ENCODE measurements at regions not wholly inside any gene's neighbourhood (a gene's known extent, or its start where the extent isn't known, plus 50 kb on each side); places are given as distances from the start of the nearest gene placed in this dataset.

DNA sequence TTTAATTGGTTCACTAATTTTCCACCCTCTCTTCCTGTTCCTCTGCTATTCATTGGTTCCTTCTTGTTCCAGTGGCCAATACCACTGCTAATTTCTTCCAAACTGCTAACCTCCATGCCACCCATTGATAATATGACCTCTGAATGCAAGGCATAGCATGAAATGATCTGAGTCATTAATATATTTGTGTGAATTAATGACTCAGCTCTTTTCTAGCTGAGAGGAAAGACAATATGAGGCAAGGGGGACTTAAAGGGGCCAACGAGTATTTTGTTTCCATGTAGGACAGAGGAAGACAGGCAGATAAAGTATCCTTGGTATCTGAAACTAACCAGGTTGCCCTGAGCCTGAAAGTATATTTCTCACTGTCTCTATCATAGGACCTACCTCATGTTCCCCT, 154.3 kb upstream of the BRINP1 start:
- in situ Hi-C loops (cut with HindIII; ENCODE audit: low sequenced_read_pairs): no loop called here
- DNase-seq (ENCODE audit: low spot score): no peak

DNA sequence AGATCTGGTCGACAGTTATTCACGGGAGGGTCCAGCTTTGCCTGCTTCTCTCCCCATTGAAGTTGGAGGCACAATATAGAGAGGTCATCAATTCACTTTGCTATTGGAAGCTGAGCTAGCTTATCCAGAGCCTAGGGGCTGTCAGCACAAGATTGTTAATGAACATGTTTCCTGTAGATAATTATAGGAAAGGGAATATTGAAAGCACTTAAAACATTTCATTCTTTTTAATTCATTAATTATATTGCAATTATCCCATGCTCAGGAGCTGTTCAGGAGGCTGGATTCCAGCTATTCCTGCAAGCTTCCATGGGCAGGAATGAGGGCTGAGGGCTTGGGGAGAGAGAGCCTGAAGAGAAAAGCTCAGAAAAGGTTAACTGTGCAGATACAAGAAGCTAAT, 153.1 kb upstream of the BRINP1 start:
- in situ Hi-C loops (cut with HindIII; ENCODE audit: low sequenced_read_pairs): no loop called here
- DNase-seq (ENCODE audit: low spot score): no peak

DNA sequence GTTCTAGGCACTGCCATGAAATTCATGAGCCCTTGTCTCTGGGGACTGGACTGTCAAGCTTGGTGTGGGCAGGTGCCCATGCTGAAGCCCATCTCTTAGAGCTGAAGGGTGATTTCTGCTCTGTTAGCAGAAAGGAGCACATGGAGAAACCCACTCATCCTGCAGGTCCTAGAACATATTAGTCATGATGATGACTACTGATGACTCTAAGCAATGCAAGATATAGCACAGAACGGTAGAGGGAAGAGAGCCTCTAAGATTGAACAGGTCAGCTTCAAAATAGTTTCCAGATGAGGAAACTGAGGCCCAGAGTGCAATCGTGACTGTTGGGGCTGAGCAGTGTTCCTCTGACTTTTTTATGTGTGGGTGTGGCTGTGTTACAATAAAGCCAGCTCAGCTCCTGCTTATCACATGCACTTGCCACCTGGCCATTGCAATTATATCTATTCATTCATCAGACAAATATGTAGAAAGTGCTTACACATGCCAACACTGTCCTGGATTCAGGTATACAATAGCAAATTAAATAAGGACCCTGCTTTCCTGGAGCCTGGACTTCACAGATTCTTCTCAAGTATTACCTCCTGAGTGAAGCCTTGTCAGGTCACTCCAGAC, 140.2 kb upstream of the BRINP1 start:
- no peak for DNase-seq (ENCODE audit: low spot score)
- in situ Hi-C loops (cut with HindIII; ENCODE audit: low sequenced_read_pairs): no loop called here

DNA sequence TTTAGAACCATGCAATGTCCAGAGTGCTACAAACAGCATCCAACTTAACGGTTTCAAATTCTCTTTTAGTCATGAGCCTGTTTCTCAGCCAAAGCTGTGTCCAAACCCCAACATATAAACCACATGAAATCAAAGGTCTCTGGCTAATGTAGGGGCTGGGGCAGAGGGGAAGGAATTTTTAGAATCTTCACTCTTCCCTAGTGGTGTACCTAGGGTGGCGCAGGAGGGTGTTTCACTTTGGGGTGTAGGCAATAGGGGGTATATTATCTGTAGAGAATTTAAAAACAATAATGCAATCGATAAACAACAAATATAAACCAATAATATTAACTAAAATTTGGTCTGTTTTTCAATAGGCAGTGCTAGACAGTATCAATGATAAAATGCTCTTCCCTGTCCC, 132.1 kb upstream of the BRINP1 start:
- no peak for DNase-seq (ENCODE audit: low spot score)
- in situ Hi-C loops (cut with HindIII; ENCODE audit: low sequenced_read_pairs): no loop called here

DNA sequence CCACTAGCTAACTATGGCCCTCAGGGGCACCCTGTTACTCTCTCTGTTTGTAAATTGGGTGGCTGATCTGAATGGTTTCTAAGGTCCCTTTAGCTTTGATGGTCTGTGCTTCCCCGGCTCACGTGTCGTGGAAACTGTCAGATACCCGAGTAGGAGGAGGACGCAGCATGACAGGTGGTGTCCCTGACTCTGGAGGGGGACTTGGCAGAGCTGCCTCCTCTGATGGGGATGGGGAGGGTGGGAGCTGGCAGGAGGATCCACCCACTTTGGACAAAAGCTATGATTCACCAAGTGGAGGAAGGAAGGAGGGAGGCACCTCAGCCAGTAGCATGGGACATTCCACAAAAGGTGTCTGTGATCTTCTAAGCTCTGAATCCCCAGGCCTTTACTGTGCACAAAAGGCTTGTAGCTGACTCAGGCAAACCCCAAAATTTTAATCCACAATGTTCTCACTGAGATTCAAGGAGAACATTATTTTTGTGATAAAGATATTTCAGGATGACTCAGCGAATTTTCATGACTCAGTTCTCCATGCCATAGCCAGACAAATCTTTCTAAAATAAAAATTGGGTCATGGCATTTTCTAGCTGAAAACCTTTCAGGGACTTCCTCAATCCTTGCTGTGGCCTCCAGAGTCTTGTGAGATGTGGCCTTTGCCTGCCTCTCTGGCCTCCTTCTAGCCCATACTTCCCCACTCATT, 131.0 kb upstream of the BRINP1 start:
- in situ Hi-C loops (cut with HindIII; ENCODE audit: low sequenced_read_pairs): no loop called here
- no peak for DNase-seq (ENCODE audit: low spot score)

DNA sequence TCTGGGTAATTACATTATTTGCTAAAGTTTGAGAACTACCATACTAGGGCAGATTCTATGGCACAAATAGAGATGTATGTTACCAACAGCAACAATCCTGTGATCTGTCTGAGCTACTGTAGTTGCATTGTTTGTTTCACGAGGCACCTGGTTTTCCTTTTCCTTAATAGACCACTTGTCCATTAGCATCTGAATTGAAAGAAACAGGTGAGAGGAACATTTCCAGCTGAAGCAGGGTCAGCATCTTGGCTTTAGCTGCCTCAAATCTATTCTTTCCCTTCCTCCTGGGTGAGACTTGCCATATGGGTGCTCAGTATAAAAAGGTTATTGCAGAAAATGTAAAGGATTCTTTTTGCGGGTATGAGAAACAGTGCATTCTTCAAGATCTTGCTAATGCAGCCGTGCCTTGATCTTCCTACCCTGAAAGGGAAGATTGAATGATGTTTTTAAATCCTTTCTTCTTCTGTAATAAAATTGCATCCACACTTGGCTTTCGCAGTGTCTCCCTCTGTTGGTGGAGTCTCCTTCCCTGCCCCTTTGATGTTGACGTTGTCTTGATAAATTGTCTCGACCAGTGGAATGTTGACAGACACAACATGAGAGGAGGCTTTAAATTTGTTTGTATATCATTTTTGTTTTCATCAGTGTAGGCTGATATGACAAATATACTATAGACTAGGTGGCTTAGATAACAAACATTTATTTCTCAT, 118.0 kb upstream of the BRINP1 start:
- in situ Hi-C loops (cut with HindIII; ENCODE audit: low sequenced_read_pairs): no loop called here
- no peak for DNase-seq (ENCODE audit: low spot score)

DNA sequence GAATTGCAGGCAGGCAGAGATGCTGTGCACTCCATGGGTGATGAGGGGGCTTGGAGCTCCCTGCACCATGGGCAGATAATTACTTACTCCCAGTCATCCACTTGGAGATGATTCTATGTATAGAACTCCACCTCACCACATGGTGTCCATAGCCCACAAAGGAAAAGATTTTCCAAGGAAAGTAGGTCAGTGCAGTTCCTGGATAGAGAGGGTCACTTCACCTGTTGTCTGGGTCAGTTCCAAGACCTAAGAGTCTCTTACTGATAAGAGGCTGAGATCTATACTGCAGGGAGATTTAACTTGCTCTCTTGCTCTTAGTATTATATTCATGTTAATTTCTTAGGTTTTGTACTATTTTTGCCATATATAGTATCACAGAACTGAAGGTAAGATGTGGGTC, 113.9 kb upstream of the BRINP1 start:
- in situ Hi-C loops (cut with HindIII; ENCODE audit: low sequenced_read_pairs): no loop called here
- DNase-seq (ENCODE audit: low spot score): peak; percentile 17

DNA sequence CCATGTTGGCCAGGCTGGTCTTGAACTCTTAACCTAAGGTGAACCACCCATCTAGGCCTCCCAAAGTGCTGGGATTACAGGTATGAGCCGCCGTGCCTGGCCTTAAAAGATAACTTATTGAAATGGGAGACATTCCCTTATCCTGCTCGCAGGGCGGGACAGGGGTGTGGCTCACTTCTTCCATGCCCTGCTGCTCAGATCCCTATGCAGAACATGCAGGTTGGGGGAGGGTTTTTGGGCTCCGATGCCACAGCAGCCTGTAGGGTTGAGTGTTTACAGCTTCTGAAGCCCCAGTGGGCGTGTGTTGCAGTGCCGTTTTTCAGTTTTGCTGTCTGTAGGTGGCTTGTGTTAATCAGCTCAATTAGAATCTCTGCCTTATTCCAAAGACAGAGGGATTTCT, 108.0 kb upstream of the BRINP1 start:
- DNase-seq (ENCODE audit: low spot score): no peak
- in situ Hi-C loops (cut with HindIII; ENCODE audit: low sequenced_read_pairs): no loop called here

DNA sequence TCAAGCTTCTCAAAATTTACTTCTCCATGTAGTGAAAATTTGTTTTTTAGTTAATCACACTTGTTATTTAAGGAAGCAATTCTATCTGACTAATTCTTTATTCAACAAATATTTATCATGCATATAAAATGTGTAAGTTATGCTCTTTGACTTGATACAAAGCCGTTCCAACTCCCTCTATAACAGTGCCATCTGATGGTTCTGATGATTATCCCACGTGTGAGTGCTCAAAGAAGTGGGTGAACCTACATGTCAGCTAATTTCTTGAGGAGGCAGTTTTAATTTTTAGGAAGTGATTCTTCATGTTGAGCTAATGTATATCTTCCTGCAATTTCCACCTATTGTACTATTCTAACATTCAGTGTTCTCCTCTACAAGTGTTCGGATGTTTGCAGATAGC, 88.8 kb upstream of the BRINP1 start:
- in situ Hi-C loops (cut with HindIII; ENCODE audit: low sequenced_read_pairs): no loop called here
- DNase-seq (ENCODE audit: low spot score): peak; percentile 9

DNA sequence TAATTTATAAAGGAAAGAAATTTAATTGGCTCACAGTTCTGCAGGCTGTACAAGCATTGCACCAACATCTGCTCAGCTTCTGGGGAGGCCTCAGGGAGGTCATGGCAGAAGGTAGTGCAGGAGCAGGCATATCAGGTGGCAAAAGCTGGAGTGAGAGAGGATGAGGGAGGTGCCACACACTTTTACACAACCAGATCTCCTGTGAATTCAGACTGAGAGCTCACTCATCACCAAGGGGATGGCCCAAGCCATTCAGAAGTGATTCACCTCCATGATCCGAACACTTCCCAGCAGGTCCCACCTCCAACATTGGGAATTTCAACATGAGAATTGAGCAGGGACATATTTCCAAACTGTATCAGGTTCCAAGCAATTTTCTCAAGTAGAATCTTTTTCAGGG, 84.7 kb upstream of the BRINP1 start:
- DNase-seq (ENCODE audit: low spot score): no peak
- in situ Hi-C loops (cut with HindIII; ENCODE audit: low sequenced_read_pairs): no loop called here

DNA sequence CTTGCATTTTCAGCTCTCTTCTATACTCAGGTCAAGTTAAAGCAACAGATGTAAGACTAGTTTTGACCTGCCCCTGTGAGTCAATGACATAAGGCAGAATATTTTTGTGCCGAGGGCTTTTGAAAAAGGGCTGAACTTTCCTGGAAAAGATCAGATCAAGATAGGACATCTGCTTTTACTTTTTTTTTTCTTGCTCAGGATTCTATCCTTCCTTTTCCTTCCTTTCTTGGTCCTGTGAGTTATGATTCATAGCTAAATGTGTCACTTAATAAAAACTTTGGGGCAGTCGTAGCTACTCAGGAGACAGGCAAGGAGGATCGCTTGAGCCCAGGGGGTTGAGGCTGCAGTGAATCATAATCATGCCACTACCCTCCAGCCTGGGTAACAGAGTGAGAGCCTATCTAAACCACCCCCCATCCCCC, 84.3 kb upstream of the BRINP1 start:
- in situ Hi-C loops (cut with HindIII; ENCODE audit: low sequenced_read_pairs): no loop called here
- no peak for DNase-seq (ENCODE audit: low spot score)

DNA sequence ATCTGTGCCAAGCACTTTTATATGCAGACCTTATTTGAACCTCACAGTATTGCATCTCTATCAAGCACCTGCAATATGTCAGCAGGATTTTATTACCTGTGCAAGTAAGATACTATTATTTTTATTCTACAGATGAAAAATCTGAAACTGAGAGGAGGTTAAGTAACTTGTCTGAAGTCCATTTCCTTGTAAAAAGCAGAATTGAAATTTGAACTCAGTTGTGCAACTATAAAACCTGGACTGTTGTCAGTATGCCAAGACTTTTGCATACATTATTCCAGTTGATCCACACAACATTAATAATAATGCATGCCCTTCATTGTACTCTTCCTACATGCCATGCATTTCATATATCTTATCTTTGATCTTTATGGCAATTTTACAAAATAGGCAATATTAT, 82.2 kb upstream of the BRINP1 start:
- in situ Hi-C loops (cut with HindIII; ENCODE audit: low sequenced_read_pairs): no loop called here
- DNase-seq (ENCODE audit: low spot score): no peak

DNA sequence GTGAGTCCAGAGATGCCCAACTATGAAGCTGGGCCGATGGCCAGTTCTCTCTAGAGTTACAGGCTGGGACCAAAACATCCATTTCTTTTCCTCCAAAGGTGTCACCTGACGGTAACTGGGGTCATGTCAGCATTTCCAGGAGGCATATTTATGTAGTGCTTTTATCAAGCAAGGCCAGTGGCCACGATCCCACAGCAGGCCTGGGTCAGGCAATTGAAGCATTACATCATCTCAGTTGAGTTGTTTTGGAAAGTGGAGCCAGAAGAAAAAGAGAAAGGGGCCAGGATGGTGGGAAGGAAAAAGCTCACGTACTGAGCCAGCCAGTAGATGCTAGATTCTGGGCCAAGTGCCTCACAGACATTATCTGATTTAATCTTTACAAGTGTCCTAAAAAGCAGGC, 73.9 kb upstream of the BRINP1 start:
- DNase-seq (ENCODE audit: low spot score): no peak
- in situ Hi-C loops (cut with HindIII; ENCODE audit: low sequenced_read_pairs): no loop called here

DNA sequence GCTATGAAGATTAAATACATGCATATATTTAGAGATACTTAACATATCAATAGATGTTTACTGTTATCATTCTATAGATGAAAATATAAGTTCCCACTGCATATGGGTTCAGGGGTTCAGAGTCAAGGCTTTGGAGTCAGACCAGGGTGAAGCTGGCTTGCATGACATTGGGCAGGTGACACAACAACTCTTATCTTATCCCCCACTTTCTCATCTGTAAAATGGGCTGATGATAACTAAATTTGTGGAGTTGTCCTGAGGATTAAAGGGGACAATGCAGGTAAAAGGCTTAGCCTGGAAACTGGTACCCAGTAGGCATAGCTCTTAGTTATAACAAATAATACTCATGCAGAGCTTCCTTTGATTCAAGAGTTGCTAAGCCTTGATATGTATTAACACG, 72.6 kb upstream of the BRINP1 start:
- DNase-seq (ENCODE audit: low spot score): no peak
- in situ Hi-C loops (cut with HindIII; ENCODE audit: low sequenced_read_pairs): no loop called here

DNA sequence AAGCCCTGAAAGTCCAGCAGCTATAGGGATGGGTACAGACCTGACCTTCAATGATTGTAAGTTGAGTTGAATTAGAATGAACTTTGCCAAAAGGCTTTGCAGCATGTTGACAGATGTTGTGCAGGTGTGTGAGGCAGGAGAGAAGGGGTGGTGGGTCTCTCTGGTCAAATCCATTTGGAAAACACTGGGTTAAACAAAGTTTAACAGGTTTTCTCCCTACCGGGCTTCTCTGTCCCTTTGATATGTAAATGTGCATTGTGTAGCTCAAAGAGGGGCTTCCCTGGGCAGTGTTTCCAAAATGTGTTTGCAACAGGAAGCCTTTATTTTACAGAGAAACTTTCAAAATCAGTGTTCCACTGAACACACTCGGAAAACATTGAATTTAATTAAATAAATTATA, 72.1 kb upstream of the BRINP1 start:
- in situ Hi-C loops (cut with HindIII; ENCODE audit: low sequenced_read_pairs): no loop called here
- DNase-seq (ENCODE audit: low spot score): no peak

DNA sequence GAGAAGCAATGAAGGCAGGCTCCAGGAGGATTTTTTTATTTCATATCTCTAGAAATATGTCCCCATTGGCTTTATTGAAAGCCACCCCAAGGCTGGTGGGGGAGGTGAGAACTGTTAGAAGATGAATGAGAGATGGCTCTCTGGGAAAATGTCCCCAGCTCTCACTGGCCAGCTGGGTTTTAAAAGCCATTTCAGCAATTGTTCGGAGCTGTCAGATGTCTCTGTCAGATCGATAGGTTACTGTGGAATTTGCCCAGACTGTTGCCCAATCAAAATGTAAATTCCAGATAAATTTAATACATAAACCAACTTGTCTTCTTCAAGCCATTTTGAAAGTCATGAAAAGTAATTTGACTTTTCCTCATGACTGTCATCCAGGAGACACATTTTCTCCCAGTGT, 67.0 kb upstream of the BRINP1 start:
- no peak for DNase-seq (ENCODE audit: low spot score)
- in situ Hi-C loops (cut with HindIII; ENCODE audit: low sequenced_read_pairs): no loop called here

DNA sequence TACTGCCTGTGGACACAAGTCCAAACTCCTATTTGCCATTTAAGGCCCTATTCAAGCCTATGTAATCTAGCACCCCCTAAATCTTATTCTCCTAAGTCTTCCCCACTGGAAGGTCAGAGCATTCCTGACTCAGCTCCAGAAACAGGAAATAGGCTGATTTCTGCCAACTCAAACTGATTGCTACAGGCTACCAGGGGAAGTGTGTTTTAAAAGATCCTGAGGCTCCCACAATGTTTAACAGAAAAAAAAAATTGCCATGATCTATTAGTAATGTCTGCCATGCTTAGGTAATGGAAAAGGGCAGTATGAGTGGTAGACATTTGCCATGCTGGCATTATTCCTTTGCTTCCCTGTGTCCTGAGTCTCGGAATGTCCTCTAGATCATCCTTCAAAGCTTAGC, 65.8 kb upstream of the BRINP1 start:
- in situ Hi-C loops (cut with HindIII; ENCODE audit: low sequenced_read_pairs): no loop called here
- DNase-seq (ENCODE audit: low spot score): no peak

DNA sequence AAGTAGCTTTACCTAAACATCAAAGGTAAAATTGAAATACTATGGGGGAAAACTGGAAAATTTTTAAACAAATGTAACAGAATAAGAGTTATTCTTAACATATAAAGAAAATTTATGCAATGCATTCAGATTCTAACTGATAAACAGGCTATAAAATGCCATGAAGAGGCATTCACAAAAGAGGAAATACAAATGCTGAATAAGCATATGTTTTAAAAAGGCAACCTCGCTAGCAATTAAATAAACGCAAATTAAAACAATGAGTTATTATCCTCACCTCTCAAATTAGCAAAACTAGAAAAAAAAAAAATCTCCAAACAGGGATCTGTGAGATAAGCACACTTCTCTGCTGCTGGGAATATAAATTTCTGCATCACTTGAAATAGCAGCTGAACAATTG, 63.2 kb upstream of the BRINP1 start:
- no peak for DNase-seq (ENCODE audit: low spot score)
- in situ Hi-C loops (cut with HindIII; ENCODE audit: low sequenced_read_pairs): no loop called here

DNA sequence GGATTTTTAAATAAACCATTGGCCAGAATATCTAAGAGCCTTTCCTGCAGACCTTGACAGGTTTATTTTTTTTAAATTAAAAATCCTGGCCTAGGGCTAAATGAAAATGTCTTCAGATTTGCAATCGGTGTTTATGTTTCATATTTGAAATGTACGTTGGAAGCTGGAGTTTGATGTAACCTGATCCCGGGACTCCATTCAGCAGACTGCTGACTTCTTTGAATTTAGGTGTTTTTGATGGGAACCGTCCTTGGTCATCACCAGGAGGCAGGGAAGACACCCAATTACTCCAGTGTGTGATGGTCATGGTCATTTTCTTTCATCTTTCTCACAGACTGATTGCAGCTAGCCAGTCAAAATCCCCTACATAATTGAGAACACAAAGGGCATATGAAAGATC, 60.1 kb upstream of the BRINP1 start:
- in situ Hi-C loops (cut with HindIII; ENCODE audit: low sequenced_read_pairs): no loop called here
- no peak for DNase-seq (ENCODE audit: low spot score)

DNA sequence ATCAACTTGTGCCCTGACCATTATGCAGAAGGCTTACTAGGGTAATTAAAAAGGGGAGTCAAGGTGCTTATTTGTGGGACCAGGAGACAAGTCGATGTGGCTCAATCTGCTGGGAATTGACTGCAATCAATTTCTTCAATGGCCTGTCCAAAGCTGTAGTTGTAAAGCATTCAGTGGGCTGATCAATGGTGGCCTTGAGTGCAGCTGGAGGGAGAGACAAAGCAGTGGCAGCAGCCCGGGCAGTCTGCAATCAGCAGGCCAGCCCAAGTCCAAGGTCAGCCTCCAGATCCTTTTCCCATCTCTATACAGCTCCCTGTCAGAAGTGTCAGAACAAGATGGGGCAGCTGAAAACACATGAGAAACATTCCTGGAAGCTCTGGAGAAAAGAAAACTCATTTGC, 51.0 kb upstream of the BRINP1 start:
- DNase-seq (ENCODE audit: low spot score): no peak
- in situ Hi-C loops (cut with HindIII; ENCODE audit: low sequenced_read_pairs): no loop called here

Measured in G401 (cell line).